CD4-positive, alpha-beta T cell treated with Interleukin-2 at 100 ng/mL for 4 hours (primary cell): ENCODE measurements at regions not wholly inside any gene's neighbourhood (a gene's known extent, or its start where the extent isn't known, plus 50 kb on each side); places are given as distances from the start of the nearest gene placed in this dataset.

ENCODE experiments used
- DNase-seq: peaks from one replicate; pipeline ENCODE4 v3.0.0-alpha.2; 2020; ENCODE audit warnings: low spot score

DNA sequence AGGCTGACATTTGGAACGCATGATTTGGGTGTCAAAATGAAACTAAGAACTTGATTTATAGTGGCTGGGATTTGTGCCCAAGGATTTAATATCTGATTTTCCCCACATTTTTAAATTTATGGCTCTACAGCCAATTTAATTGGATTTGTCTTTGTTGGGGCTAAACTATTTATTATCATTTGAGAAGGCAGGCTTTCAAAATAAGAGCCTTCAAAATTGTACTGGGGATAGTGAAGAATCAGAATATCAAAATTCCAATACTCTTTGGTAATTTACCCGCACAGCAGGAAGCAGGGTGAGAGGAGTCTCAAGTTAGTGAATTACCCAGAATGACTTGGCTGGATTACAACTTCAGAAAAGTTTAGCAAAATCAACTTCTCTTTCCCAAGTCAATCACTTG, 278.1 kb downstream of the LRATD1 start:
- DNase-seq: no peak

DNA sequence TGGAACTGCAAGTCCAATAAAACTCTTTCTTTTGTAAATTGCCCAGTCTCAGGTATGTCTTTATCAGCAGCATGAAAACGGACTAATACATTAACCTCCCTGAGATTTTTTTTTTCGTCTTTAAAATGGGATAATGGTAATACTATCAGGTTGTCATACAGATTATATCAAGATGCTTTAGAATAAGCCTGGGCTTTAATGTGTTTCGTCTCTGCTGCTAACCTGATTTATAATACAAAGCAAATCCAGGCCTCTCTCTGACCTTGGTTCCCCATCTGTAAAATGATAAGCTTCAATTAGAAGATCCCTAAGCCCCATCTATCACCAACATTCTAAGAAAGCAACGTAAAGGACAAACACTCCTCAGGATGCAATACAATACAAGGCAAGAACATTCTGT, 283.5 kb downstream of the LRATD1 start:
- no peak for DNase-seq

DNA sequence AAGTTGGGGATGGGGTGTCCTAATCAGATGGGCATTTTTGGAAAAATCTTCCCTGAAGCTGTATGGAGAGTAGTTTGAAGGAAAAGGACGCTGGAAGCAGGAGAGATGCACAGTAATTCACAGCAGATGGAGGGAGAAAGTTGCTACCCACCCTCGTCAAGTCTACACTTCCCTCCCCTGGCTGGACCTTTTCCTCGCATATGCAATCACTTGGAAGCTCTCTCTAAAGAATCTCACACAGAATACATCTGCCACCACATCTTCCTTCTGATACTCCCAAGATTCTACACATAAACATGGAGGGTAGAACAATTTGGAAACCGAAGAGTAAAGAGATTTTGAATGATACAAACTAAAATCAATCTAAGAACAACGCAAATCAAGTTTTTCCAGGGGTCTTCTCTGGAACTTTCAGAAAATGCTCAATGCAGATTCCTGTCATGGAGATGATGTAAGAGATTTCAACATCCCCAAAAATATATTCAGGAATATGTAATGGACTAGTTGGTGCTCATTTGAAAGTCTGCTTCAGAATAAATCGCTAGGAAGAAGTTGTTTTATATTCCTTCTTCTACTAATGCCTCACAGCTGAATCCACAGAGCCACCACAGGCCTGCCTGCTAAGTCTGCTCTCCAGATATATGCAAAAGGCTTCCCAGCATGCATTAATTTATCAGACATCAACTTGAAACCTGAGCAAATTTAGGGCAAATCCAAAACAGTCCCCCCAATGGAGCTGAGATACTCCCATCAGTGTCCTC, 291.5 kb downstream of the LRATD1 start:
- DNase-seq: no peak

DNA sequence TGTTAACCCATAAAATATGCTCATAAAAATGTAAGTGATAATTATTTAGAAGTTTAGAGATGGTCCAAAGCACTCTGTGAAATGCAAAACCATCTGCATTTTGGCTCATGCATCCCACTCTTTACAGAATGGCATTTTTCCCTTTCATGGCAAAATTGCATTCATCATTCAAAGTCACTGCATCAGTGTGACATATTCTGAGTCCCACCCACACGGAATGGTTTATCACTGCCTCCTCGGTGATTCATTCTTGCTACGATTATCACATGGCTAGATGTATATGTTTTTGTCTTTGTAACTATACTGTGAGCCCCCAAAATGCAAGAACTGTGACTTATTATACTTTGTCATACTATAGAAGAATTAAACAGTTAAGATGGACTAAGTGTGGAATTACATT, 293.0 kb downstream of the LRATD1 start:
- no peak for DNase-seq

DNA sequence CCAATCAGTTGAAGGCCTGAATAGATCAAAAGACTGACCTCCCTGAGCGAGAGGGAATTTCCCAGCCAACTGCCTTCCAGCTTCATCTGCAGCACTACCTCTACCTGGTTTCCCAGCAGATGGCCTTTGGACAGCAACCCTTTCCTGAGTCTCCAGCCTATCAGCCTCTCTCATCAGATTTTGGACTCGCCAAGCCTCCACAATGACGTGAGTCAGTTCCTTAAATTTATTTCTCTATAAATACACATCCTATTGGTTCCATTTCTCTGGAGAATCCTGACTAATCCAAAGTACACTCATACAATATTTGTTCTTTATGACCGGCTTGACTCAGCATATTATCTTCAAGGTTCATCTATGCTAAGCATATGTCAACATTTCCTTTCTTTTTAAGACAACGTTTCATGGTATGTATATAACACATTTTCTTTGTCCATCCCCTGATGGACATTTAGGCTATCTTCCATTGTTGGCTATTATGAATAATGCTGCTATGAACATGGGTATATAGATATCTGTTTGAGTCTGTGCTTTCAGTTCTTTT, 294.6 kb downstream of the LRATD1 start:
- no peak for DNase-seq

DNA sequence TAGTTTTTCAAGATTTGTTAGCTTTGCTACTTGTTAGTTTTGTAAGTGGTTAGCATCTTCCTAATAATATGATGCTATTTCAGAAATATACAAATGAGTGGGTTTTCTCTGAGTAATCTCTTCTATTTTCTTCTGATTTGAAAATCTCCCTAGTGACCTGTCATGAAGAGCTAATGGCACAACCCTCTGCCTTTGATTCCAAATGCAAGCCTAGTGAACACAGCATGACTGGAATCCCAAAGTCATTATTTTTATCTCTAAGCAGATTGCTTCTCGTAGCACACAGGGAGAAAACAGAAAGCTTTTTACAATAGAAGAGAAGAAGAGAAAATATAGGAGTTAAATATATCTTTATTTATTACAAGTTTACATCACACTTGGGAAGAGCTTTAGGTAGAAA, 295.5 kb downstream of the LRATD1 start:
- no peak for DNase-seq

DNA sequence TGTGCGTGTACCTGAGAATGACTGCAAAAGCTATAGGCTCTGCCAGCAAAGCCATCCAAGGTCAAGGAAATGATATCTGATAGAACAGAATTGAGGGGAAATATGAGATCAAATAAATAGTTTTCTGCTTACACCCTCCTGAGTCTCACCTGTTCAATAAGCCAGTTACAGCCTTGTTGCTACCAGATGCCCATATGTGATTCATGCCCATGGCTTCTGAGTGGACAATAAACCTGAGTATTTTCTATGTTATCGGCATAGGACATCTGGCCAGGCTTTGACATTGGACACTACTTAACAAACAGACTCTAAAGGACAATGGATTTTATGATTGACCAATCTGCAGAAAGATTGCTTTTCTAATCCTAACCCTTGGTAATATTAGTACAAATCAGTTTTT, 297.9 kb downstream of the LRATD1 start:
- no peak for DNase-seq

DNA sequence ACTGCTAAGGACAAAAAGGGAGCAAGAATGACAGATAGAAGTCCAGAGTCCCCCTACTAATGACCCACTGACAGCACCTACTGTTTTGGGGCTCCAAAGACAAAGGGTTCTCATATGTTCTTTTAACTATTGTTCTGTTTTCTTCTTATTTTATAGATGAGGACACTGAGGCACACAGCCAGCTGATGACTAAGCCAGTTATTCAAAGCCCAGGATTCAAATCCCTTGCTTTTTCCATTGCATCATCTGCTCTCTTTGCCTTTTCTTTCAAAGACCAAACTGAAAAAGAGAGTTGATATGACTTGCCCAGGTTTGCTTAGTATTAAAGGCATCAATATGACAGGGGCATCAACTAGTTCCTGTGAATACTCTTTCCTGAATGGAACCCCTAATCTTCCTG, 299.8 kb downstream of the LRATD1 start:
- no peak for DNase-seq

DNA sequence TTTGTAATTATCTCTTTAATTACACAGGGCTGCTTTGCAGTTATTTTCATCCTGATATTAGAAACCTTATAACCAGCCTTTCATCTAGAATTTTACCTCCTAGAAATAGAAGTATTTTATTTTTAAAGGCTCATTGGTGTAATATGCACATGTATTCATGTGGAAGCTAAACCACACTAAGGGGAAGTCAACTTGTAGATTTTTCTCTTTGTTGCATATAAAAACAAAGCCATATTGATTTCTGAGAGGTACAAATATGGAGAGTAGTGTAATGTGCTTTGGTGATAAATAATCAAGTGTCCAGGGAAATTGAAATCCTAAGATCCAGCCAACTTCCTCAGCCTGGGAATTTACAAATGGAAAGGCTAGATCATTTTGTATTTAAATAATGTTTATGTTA, 301.2 kb downstream of the LRATD1 start:
- no peak for DNase-seq

DNA sequence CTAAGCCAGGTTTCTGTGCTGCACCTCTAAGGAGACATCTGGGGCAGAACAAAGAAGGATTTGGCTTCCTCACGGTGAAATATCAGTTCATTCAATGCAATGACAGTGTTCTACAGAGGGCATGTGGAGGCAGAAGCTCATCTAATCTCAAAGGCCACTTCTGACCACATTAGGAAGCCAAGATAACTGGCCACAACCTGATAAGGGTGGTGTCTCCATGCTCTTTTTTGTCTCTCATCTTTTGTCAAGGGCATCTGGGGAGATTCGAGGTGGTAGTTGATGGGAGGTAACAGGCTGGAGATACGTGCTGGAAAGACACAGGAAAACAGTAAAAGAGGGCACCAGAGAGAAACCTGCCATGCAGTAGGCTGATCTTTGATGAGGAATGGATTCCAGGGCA, 303.9 kb downstream of the LRATD1 start:
- no peak for DNase-seq

DNA sequence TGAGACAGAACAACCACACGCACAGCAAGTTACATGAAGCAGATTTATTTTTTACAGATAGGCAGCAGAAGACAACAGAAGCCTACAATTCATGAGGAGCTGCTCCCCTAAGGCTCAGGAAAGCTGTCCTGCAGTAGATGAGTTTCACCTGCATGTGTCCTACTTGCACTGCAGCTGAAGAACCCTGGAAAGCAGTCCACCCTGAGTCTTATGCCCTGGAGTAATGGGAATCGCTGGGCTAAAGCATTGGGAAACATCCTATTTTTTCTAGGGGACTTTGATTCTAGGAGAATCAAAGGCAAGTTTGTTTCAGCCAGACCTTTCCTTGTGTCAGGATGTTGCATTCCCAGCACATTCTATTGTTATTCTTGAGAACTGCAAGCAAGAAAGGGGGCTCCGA, 304.8 kb downstream of the LRATD1 start:
- no peak for DNase-seq

DNA sequence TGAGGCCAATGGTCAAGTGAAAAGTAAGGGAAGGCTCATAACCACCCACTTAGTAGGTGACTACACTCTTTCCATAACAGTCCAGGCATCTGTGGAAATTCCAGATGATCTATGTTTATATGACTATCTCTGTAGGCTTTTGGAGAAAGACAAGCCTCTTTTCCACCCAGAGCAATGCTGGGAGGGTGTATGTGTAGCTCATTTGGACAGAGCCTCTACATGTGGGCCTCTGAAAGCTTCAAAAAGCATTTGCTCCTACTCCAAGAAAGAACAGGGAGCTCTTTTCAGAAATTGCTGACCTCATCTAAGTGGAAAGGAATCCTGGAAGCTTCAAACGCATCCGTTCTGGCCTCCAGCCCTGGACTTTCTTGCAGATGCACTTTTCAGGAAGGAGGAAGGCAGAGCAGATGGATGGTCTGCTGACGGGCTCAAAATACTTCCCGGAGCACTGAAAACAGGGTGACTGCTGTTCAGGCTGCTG, 308.7 kb downstream of the LRATD1 start:
- no peak for DNase-seq

DNA sequence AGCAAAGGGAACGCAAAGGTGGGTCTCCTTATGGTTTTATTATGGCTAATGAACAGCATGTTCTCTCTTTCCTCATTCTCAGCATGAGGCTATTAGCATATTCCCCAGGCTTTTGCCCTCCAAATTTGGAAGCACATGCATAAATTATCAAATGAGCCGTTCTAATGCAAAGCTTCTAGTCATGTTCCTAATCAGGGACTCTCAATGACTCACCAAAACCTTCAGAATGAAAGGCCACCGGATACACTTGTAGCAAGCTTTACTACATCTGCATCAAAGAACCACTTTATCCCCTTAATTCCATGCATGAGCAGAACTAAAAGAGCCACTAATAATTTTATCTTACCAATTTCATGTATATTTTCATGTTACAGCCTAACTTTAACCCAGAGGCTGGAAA, 310.5 kb downstream of the LRATD1 start:
- DNase-seq: no peak

DNA sequence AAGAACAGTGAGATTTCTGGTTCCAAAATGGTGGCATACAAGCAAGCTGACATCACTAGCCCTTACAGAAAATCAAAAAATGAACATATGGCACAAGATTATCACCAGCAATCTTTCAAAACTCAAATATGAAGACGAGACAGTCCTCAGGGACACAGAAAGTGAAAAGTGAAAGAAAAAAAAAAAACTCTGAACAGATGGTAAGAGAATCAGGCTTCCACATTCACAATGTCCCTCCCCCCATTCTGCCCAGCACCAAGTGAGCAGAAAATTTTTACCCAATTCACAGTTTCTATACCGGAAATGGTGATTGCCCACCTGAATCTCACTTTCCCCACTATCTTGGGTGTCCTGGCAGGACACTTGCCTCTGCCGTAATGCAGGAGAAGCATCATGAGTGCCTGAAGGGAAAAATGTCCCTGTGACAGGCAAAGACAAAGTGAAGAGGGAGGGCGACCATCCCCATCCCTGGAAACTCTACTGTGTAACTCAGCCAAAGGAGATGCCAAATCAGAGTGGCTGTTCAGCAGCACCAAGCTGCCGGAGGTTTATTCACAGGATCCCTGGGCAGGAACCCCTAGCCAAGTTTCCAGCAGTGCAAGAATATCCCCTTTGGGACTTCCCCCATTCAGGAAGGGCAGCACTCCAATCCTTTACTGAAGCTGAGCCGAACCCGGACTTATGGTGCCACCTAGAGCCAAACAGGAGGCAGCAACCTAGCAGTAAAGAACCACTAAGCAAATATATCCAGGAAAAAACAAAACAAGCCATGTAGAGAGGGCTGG, 312.2 kb downstream of the LRATD1 start:
- no peak for DNase-seq

DNA sequence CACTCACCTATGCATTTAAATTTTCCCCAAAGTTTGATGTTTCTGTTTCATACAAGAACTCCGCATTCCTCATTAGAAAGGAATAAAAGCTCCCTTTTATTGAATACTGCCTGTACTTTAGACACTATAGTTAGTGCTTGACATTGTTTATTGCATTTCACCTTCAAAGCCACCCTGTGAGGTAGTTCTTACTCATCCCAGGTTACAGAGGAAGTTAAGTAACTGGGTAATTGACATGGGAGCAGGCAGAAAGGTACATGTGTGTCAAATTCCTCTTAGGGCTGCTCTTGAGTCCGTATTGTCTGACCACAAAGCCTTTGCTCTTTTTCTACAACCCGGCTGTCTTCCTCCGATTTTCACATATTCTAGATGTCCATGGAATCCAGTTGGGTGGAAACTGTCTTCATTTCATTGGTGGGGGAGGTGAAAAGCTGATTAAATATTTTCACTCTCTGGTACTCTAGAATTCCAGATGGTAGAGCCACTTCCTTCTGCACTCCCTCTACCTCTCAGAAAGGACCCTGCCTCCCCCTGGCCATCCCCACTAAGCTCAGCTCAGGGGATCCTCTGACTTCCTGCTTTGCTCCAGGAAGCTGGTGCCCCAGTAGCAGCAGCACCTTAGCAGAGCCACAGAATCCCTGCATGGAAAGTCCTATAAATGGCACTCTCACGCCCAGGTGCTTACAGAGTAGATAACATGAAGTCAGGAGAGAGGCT, 319.2 kb downstream of the LRATD1 start:
- DNase-seq: no peak

DNA sequence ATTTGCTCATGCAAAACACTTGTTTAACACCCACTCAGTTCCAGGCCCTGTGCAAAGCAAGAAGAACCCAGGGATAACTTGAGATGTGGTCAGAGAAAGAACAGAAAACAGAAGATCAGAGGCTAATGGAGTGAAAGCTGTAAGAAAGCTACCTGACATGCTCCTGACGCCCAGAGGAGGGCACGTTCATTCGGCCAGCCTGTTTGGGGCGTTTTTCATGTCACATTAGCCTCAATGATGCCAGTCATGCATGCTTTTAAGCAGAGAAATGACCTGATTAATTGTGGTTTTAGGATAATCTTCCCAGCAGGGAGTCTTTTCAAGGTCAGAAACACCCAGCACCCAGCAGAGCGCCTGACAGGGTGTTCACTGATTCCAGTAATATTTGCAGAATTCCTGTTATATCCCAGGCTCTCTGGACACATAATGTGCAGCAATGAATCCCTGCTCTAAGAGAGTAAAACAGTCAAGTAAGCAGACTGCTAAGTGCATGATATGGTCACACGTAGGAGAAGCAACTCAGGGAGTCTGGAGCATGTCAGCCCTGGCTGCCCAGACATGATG, 320.0 kb downstream of the LRATD1 start:
- no peak for DNase-seq

DNA sequence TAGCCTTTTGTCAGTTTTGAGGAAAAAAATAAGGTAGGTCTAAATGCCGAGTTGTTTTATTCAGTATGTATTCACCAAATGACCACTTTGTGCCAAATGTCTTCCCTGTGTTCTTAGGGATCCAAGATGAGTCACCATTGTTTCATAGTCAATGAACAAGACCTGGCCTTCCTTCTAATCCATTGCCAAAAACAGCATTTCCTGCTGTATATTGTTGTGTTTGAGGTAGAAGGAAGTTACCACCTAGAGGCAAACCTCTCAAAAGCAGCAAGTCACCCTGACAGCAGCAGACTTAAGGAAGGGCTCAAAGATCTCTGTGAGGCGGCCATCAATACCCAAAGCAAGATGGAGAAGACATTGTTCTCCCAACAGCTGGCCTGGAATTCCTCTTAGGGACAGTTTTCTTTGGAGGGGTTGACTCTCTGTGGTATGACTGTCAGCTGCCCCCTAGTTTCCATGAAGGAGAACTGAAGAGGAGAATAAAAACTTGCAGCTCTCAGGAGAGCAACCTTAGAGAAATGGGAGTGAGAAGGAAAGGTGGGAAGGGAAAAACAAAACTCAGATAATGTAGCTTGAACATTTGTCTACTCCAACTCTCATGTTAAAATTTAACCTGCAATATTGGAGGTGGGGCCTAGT, 328.3 kb downstream of the LRATD1 start:
- no peak for DNase-seq

DNA sequence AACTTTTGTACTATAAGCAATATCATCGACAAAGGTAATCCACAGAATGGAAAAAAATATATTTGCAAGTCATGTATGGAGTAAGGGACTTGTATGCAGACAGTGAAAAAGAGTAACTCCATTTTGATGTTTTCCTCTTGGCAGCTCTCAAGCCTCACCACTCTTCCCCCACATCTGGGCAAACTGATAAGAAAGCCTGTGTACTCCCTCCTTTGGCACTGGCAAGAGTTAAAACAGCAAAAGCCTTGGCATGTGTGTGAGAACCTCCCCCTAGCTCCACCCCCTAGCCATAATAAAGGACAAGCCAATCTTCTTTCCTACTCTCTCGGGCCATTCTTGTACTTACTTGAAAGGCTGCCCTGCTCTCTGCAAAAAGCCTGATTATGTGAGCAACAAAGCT, 335.2 kb downstream of the LRATD1 start:
- DNase-seq: no peak

DNA sequence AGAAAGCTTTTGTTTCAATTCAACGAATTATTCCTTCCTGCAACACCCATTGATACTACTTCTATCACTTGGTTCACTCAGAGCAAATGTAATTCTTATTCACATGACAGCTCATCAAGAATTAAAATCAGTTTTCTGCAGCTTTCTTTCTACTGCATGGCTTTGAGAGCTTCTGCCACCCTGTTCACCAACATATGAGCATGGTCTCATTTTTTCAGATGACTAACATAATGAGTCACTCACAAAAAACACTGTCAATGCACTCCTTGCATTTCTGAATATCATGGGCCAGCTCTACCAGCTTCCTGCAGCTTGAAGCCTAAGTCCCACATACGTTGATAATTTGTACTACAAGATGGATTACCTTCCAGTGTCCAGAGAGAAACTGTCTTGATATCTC, 342.9 kb downstream of the LRATD1 start:
- no peak for DNase-seq

DNA sequence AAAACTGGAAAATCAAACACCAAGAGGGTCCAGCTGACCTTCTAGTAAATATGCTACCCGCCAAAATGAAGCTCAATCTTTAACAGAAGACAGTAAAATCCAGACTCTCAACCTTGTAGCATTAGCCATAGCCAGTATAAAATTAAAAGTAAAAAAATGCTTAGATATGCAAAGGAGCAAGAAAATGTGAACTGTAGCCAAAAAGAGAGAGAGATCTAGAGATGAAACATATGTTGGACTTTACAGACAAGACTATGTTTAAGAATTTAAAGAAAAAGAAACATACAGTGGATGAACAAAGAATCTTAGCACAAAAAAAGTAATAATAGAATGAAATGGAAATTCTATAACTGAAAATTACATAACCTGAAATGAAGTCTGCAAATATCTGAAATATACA, 344.5 kb downstream of the LRATD1 start:
- DNase-seq: no peak

DNA sequence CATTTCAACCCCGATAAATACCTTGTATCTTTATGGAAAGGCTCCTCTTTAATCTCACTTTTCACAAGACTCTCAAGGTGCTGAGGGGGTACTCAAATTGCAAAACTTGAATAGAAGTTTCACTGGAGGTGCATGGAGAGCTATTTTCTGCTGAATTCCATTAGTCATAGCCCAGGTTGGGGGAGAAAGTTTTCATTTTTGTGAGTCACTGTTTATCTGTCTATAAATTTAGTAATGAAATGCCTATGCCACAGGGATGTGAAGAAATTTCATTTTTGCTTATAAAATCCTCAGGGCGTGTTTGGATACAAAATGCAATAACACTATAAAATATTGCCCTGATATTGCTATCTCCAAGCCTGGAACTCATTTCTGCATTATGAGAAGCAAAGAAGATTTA, 346.3 kb downstream of the LRATD1 start:
- DNase-seq: no peak

DNA sequence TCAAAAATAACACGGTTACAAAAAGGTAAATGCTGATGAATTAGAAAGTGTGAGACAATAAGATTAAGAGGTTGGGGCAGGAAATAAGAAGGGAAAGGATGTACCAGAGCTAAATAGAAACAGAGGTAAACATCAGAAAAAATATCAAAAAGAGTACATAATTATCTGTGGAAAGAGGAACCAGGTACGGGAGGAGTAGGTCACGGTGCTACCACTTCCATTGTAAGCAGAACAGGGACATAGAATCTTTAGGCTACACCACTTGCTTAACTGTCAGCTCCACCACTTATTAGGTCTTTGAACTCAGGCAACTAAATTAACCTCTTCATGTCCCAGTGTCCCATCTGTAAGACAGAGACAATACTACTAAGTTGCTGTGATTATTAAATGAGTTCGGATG, 350.3 kb downstream of the LRATD1 start:
- no peak for DNase-seq
